Astrocyte (in vitro differentiated cells and primary cell): ENCODE measurements at regions not wholly inside any gene's neighbourhood (a gene's known extent, or its start where the extent isn't known, plus 50 kb on each side); places are given as distances from the start of the nearest gene placed in this dataset.

Experiments used
- DNase-seq: peaks from one replicate; pipeline ENCODE4 v3.0.0-alpha.2; 2010; ENCODE audit warnings: low read depth
- FAIRE-seq: peaks from 2 replicates; lab custom pipeline; 2011; peaks lifted over from hg19 to GRCh38; lab: Jason Lieb, UNC
- H2AFZ ChIP-seq: 2 replicates; pipeline ENCODE4 v1.6.0; 2012; ENCODE audit warnings: low read depth, low read length, inconsistent platforms
- H3K27ac ChIP-seq: 2 replicates; pipeline ENCODE4 v1.5.1; 2011; ENCODE audit warnings: low read depth, low read length, inconsistent platforms
- H3K27me3 ChIP-seq: 2 replicates; pipeline ENCODE4 v1.6.0; 2011; ENCODE audit warnings: low read length, inconsistent platforms; ENCODE audit not compliant: insufficient read depth
- H3K36me3 ChIP-seq: 2 replicates; pipeline ENCODE4 v1.5.1; 2011; ENCODE audit warnings: low read length, inconsistent platforms; ENCODE audit not compliant: insufficient read depth
- H3K4me1 ChIP-seq: 2 replicates; pipeline ENCODE4 v1.5.1; 2011; ENCODE audit warnings: low read length, inconsistent platforms; ENCODE audit not compliant: insufficient read depth
- H3K4me2 ChIP-seq: 2 replicates; pipeline ENCODE4 v1.6.0; 2012; ENCODE audit warnings: low read length, inconsistent platforms
- H3K4me3 ChIP-seq: 2 replicates; pipeline ENCODE4 v1.5.1; 2011; ENCODE audit warnings: low read depth, mild to moderate bottlenecking, low read length, inconsistent platforms; ENCODE audit not compliant: insufficient read depth
- H3K79me2 ChIP-seq: 2 replicates; pipeline ENCODE4 v1.6.0; 2012; ENCODE audit warnings: mild to moderate bottlenecking, low read length, inconsistent platforms; ENCODE audit not compliant: insufficient read depth
- H3K9ac ChIP-seq: 2 replicates; pipeline ENCODE4 v1.6.0; 2012; ENCODE audit warnings: mild to moderate bottlenecking, low read length, inconsistent platforms
- H3K9me3 ChIP-seq: 2 replicates; pipeline ENCODE4 v1.5.1; 2012; ENCODE audit warnings: low read depth, mild to moderate bottlenecking, low read length, inconsistent platforms; ENCODE audit not compliant: insufficient read depth
- H4K20me1 ChIP-seq: 2 replicates; pipeline ENCODE4 v1.6.0; 2012; ENCODE audit warnings: low read length, inconsistent platforms; ENCODE audit not compliant: insufficient read depth
- H3K27ac Mint-ChIP-seq: one replicate; pipeline ENCODE4 v1.8.0; 2021; ENCODE audit warnings: mild to moderate bottlenecking, mixed read lengths; ENCODE audit not compliant: unreplicated experiment
- H3K27me3 Mint-ChIP-seq: one replicate; pipeline ENCODE4 v1.8.0; 2021; ENCODE audit warnings: low read depth, mixed read lengths; ENCODE audit not compliant: unreplicated experiment
- H3K36me3 Mint-ChIP-seq: one replicate; pipeline ENCODE4 v1.8.0; 2021; ENCODE audit warnings: low read depth, mixed read lengths; ENCODE audit not compliant: unreplicated experiment
- H3K4me1 Mint-ChIP-seq: one replicate; pipeline ENCODE4 v1.8.0; 2021; ENCODE audit warnings: low read depth, mixed read lengths; ENCODE audit not compliant: unreplicated experiment
- H3K4me3 Mint-ChIP-seq: one replicate; pipeline ENCODE4 v1.8.0; 2021; ENCODE audit warnings: mild to moderate bottlenecking, moderate library complexity, mixed read lengths; ENCODE audit not compliant: unreplicated experiment
- H3K9me3 Mint-ChIP-seq: one replicate; pipeline ENCODE4 v1.8.0; 2021; ENCODE audit warnings: mild to moderate bottlenecking, mixed read lengths; ENCODE audit not compliant: unreplicated experiment
- CTCF ChIP-seq: IDR thresholded peaks from 2 replicates; pipeline ENCODE4 v1.5.1; 2011; ENCODE audit warnings: low read depth, mild to moderate bottlenecking, inconsistent platforms, low read length, moderate library complexity; ENCODE audit not compliant: insufficient read depth
- EZH2 ChIP-seq: IDR thresholded peaks from 2 replicates; pipeline ENCODE4 v1.6.1; 2012; ENCODE audit warnings: mild to moderate bottlenecking, low read length, inconsistent platforms; ENCODE audit not compliant: insufficient read depth

- no peak overlapping the region for H3K27ac Mint-ChIP-seq
- no peaks in the 10 kb centered on the region for H3K36me3 ChIP-seq
Measured at GRCh38 chr4:23734000-23734399, 155.8 kb downstream of the PPARGC1A start.

GRCh38 chr4:23733476-23733875 lies 156.4 kb downstream of the PPARGC1A start:
- H3K4me3 Mint-ChIP-seq = no peak overlapping the region
- H3K27ac Mint-ChIP-seq = no peak overlapping the region
- no peak for TF ChIP-seq EZH2
- no peak for TF ChIP-seq CTCF
- no peaks in the 10 kb centered on the region for H3K36me3 ChIP-seq
- no peaks in the 10 kb centered on the region for H3K9me3 ChIP-seq
- H3K4me1 Mint-ChIP-seq = peaks cover 12% of the 10 kb centered on the region
- H3K4me1 ChIP-seq = peaks cover 8% of the 10 kb centered on the region
- H3K4me3 ChIP-seq = no peak overlapping the region
- H3K9me3 Mint-ChIP-seq = no peaks in the 10 kb centered on the region
- DNase-seq (no peak), FAIRE-seq (no peak)
- no peaks in the 10 kb centered on the region for H3K27me3 Mint-ChIP-seq
- H3K27ac ChIP-seq = no peak overlapping the region
- H3K79me2 ChIP-seq = no peaks in the 10 kb centered on the region
- H4K20me1 ChIP-seq = no peaks in the 10 kb centered on the region
- H3K4me2 ChIP-seq = no peak overlapping the region
- no peaks in the 10 kb centered on the region for H3K36me3 Mint-ChIP-seq
- no peaks in the 10 kb centered on the region for H3K27me3 ChIP-seq
- no peak overlapping the region for H2AFZ ChIP-seq
- H3K9ac ChIP-seq = no peak overlapping the region

More at GRCh38 chr4:23734000-23734399, 155.8 kb downstream of the PPARGC1A start:
- Histone ChIP-seq H3K4me2 (no peak overlapping the region), H2AFZ (no peak overlapping the region), H3K4me3 (no peak overlapping the region), H3K27ac (no peak overlapping the region), H3K79me2 (no peaks in the 10 kb centered on the region), H3K9ac (no peak overlapping the region), H4K20me1 (no peaks in the 10 kb centered on the region), H3K9me3 (no peaks in the 10 kb centered on the region), H3K4me1 (peaks cover 4% of the 10 kb centered on the region), H3K27me3 (no peaks in the 10 kb centered on the region)
- TF ChIP-seq CTCF = no peak
- no peak for TF ChIP-seq EZH2
- H3K9me3 Mint-ChIP-seq = no peaks in the 10 kb centered on the region
- FAIRE-seq = no peak
- H3K27me3 Mint-ChIP-seq = no peaks in the 10 kb centered on the region
- DNase-seq = no peak
- no peak overlapping the region for H3K4me3 Mint-ChIP-seq
- H3K4me1 Mint-ChIP-seq = peaks cover 7% of the 10 kb centered on the region
- H3K36me3 Mint-ChIP-seq = no peaks in the 10 kb centered on the region

- no peaks in the 10 kb centered on the region for H3K9me3 ChIP-seq
- no peak overlapping the region for H3K27ac ChIP-seq
- H3K4me3 Mint-ChIP-seq = no peak overlapping the region
- no peak overlapping the region for H3K9ac ChIP-seq
- no peaks in the 10 kb centered on the region for H3K27me3 Mint-ChIP-seq
- H3K36me3 Mint-ChIP-seq = no peaks in the 10 kb centered on the region
- peaks cover 12% of the 10 kb centered on the region for H3K4me1 Mint-ChIP-seq
- no peak overlapping the region for H2AFZ ChIP-seq
- H3K4me3 ChIP-seq = no peak overlapping the region
- no peaks in the 10 kb centered on the region for H3K36me3 ChIP-seq
- no peak for FAIRE-seq
- H3K4me1 ChIP-seq = peaks cover 13% of the 10 kb centered on the region
- TF ChIP-seq EZH2 (no peak), CTCF (no peak)
- H3K9me3 Mint-ChIP-seq = no peaks in the 10 kb centered on the region
- H3K27me3 ChIP-seq = no peaks in the 10 kb centered on the region
- H3K4me2 ChIP-seq = no peak overlapping the region
- H4K20me1 ChIP-seq = no peaks in the 10 kb centered on the region
- H3K79me2 ChIP-seq = no peaks in the 10 kb centered on the region
- no peak for DNase-seq
- no peak overlapping the region for H3K27ac Mint-ChIP-seq
Measured at GRCh38 chr4:23730998-23731397, 158.8 kb downstream of the PPARGC1A start.
